HAP-1 (cell line): ENCODE measurements at regions not wholly inside any gene's neighbourhood (a gene's known extent, or its start where the extent isn't known, plus 50 kb on each side); places are given as distances from the start of the nearest gene placed in this dataset.
"Not testable (repeated sequence)": the region's sequence is repeated elsewhere in the genome, so short reads cannot be mapped to it uniquely, and the experiment has no call there.

ENCODE experiments used
- DNase-seq, 2 experiments: peaks; one replicate each; pipeline ENCODE4 v3.0.0-alpha.2; 2016 to 2020; ENCODE audit warnings: low spot score in 2 of 2
- H3K27me3 ChIP-seq: fragments of 250-450 bp; sonication (Bioruptor Pico); 2 replicates; pipeline ENCODE4 v1.5.1; 2020; ENCODE audit warnings: low read depth, mild to moderate bottlenecking, moderate library complexity
- H3K36me3 ChIP-seq: fragments of 250-450 bp; sonication (Bioruptor Pico); replicated peaks from 2 replicates; pipeline ENCODE4 v1.5.1; 2020; ENCODE audit warnings: mild to moderate bottlenecking
- H3K4me1 ChIP-seq: fragments of 250-450 bp; sonication (Bioruptor Pico); 2 replicates; pipeline ENCODE4 v1.5.1; 2020; ENCODE audit warnings: mild to moderate bottlenecking
- H3K4me3 ChIP-seq: fragments of 250-450 bp; sonication (Bioruptor Pico); 2 replicates; pipeline ENCODE4 v1.5.1; 2020; ENCODE audit warnings: mild to moderate bottlenecking, moderate library complexity
- H3K9me3 ChIP-seq: fragments of 250-450 bp; sonication (Bioruptor Pico); 2 replicates; pipeline ENCODE4 v1.5.1; 2020; ENCODE audit warnings: mild to moderate bottlenecking, moderate library complexity
- in situ Hi-C: fragments of 300-500 bp; cut with MboI; formaldehyde crosslinking; loops from 3 replicates; pipeline ENCODE4 v1.14.3; 2020; ENCODE audit warnings: low sequenced_read_pairs, inconsistent platforms, mixed read lengths

GRCh38 chr12:96112733-96113132 lies 77.3 kb upstream of the LTA4H start:
- no peak overlapping the region for H3K4me3 ChIP-seq
- H3K9me3 ChIP-seq: no peaks in the 10 kb centered on the region
- no peaks in the 10 kb centered on the region for H3K36me3 ChIP-seq
- in situ Hi-C loops: no loop called here
- no peaks in the 10 kb centered on the region for H3K4me1 ChIP-seq
- H3K27me3 ChIP-seq: no peaks in the 10 kb centered on the region
- DNase-seq: no peak

DNA sequence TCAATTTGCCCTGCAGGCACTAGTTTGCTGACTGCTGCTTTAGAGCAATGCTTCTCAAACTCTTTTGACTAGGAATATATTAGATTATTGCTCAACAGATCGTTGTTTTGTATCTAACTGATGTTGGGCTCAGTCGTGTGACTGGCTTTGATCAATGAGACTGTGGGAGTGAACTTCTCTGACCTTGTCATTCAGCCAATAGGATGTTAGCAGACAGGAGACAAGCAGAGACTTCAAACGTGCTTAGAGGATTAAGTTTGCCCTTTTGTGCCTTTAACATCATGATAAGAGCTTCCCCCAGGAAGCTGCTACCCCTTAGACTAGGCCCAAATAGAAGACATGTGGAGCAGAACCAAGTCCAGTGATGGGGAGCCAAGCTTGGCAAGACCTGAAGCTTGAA lies 76.7 kb upstream of the ELK3 start:
- no peak for DNase-seq
- in situ Hi-C loops: no loop called here
- Histone ChIP-seq H3K36me3 (no peaks in the 10 kb centered on the region), H3K27me3 (no peaks in the 10 kb centered on the region), H3K9me3 (no peaks in the 10 kb centered on the region), H3K4me3 (no peak overlapping the region), H3K4me1 (no peaks in the 10 kb centered on the region)

- Histone ChIP-seq H3K9me3 (no peaks in the 10 kb centered on the region), H3K36me3 (no peaks in the 10 kb centered on the region), H3K4me1 (no peaks in the 10 kb centered on the region), H3K4me3 (no peak overlapping the region), H3K27me3 (no peaks in the 10 kb centered on the region)
- no peak for DNase-seq
- in situ Hi-C loops: no loop called here
Observed at GRCh38 chr12:96120359-96121100, 73.6 kb upstream of the ELK3 start.

- Histone ChIP-seq H3K4me3 (no peak overlapping the region), H3K36me3 (no peaks in the 10 kb centered on the region), H3K9me3 (no peaks in the 10 kb centered on the region), H3K27me3 (no peaks in the 10 kb centered on the region), H3K4me1 (no peaks in the 10 kb centered on the region)
- in situ Hi-C loops: no loop called here
- no peak for DNase-seq
Observed at GRCh38 chr12:96121271-96121711, 72.9 kb upstream of the ELK3 start.

DNA sequence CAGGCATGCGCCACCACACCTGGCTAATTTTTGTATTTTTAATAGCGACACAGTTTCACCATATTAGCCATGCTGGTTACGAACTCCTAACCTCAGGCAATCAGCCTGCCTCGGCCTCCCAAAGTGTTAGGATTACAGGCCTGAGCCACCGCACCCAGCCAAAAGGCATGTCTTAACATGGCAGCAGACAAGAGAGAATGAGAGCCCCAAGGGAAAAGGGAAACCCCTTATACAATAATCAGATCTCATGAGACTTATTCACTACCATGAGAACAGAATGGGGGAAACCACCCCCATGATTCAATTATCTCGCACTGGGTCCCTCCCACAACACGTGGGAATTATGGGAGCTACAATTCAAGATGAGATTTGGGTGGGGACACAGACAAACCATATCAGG lies 65.9 kb upstream of the ELK3 start:
- H3K9me3 ChIP-seq, H3K27me3 ChIP-seq, H3K4me1 ChIP-seq, in situ Hi-C loops, DNase-seq, H3K36me3 ChIP-seq, H3K4me3 ChIP-seq: not testable (repeated sequence)

GRCh38 chr12:96130396-96131059 lies 63.6 kb upstream of the ELK3 start:
- Histone ChIP-seq H3K9me3 (no peaks in the 10 kb centered on the region), H3K27me3 (no peaks in the 10 kb centered on the region), H3K36me3 (no peaks in the 10 kb centered on the region), H3K4me3 (no peak overlapping the region), H3K4me1 (no peaks in the 10 kb centered on the region)
- in situ Hi-C loops: no loop called here
- DNase-seq: no peak

DNA sequence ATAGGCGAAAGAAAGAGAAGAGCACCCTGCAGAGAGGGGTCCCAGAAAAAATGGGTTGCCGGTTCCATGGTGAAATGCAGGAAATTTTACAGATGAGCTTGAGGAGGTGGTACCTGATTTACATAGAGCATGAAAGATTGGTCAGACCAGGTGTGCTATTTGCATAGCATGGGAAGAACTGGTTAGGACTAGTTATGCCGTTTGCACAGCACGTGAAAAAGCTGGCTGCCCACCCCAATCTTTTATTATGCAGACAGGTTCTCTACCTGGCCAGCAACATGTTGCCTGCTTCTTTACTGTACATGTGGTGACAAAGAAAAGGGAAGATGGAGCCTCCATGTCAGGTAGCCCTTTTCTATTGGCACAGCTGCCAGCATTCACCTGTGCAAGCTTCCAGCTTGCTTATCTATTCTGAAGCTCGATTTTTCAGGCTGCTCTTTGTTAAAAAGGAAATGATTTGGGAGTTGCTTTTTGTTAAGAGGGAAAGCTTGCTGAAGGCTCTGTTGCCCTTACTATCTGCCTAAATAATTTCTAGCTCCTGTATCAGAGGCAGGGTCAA lies 62.9 kb upstream of the ELK3 start:
- no peaks in the 10 kb centered on the region for H3K36me3 ChIP-seq
- in situ Hi-C loops: no loop called here
- no peaks in the 10 kb centered on the region for H3K4me1 ChIP-seq
- no peaks in the 10 kb centered on the region for H3K27me3 ChIP-seq
- no peaks in the 10 kb centered on the region for H3K9me3 ChIP-seq
- no peak overlapping the region for H3K4me3 ChIP-seq
- DNase-seq: no peak

GRCh38 chr12:96132819-96133218 lies 61.4 kb upstream of the ELK3 start:
- no peak overlapping the region for H3K4me3 ChIP-seq
- H3K27me3 ChIP-seq: no peaks in the 10 kb centered on the region
- no peak for DNase-seq
- no peaks in the 10 kb centered on the region for H3K4me1 ChIP-seq
- in situ Hi-C loops: no loop called here
- H3K36me3 ChIP-seq: no peaks in the 10 kb centered on the region
- H3K9me3 ChIP-seq: no peaks in the 10 kb centered on the region

DNA sequence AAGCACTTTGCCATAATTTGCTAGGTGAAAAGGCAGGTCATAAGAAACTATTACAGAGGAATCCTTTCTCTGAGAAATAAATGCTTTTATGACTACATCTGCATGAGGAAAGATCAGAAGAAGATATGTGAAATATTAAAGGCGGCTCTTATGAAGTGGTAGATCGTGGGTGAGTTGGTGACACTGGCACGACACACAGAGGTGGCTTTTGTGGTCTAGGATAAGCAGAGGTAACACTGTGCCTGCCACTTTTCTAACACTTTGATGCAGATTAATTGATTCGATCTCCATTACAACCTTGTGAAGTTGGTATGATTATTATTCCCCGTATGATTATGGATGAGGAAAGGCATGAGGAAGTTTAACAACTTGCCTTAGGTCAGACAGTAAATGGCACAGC lies 60.0 kb upstream of the ELK3 start:
- in situ Hi-C loops: no loop called here

GRCh38 chr12:96136161-96136560 lies 58.0 kb upstream of the ELK3 start:
- Histone ChIP-seq H3K4me1 (no peaks in the 10 kb centered on the region), H3K4me3 (no peak overlapping the region), H3K27me3 (no peaks in the 10 kb centered on the region), H3K36me3 (no peaks in the 10 kb centered on the region), H3K9me3 (no peaks in the 10 kb centered on the region)
- in situ Hi-C loops: no loop called here
- DNase-seq: no peak

More for the DNA sequence above, 60.0 kb upstream of the ELK3 start:
- Histone ChIP-seq H3K36me3 (no peaks in the 10 kb centered on the region), H3K27me3 (no peaks in the 10 kb centered on the region), H3K4me3 (no peak overlapping the region), H3K4me1 (no peaks in the 10 kb centered on the region), H3K9me3 (no peaks in the 10 kb centered on the region)
- no peak for DNase-seq

- H3K4me1 ChIP-seq: no peaks in the 10 kb centered on the region
- H3K36me3 ChIP-seq: no peaks in the 10 kb centered on the region
- DNase-seq: no peak
- H3K4me3 ChIP-seq: no peak overlapping the region
- no peaks in the 10 kb centered on the region for H3K9me3 ChIP-seq
- no peaks in the 10 kb centered on the region for H3K27me3 ChIP-seq
- in situ Hi-C loops: no loop called here
Observed at GRCh38 chr12:96136725-96137378, 57.3 kb upstream of the ELK3 start.

- in situ Hi-C loops: no loop called here
- H3K4me1 ChIP-seq: no peaks in the 10 kb centered on the region
- H3K27me3 ChIP-seq: 0 out of 2 replicates have a peak, but pooled peaks cover 3% of the 10 kb centered on the region
- no peak overlapping the region for H3K4me3 ChIP-seq
- no peak for DNase-seq
- H3K36me3 ChIP-seq: no peaks in the 10 kb centered on the region
- no peaks in the 10 kb centered on the region for H3K9me3 ChIP-seq
Observed at GRCh38 chr12:96140174-96140573, 54.0 kb upstream of the ELK3 start.

DNA sequence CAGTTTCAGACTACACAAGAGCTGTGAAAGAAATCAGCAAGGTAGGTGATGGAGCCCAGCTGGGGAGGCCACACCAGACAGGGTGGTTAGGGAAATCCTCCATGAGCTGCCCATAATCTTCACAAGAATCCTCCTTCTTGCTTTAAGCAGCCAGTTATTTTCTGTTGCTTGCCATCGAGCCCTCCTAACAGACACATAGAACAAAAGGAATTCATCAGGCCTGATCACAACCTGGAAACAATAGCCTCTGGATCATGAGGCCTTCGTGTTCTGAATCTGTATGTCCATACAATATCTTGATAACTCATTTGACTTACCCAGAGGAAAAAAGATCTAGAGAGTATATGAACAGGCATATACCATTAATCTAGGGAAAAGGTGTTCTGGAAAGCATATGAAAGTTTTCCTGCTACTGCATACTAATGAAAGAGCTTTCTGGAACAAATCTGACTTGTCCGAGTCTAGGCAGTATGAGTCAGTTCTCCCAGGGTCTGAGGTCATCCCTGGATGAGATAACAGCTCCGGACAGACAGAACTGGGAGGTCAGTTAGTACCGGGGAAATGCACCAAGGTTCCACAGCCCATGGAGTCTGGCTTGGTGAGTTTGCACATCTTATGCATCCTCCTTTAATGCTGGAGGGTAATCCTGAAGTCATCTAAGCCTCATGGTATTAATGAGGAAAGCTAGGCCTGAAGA lies 52.8 kb upstream of the ELK3 start:
- no peaks in the 10 kb centered on the region for H3K36me3 ChIP-seq
- no peak overlapping the region for H3K4me3 ChIP-seq
- DNase-seq: no peak
- in situ Hi-C loops: no loop called here
- H3K27me3 ChIP-seq: 0 out of 2 replicates have a peak, but pooled peaks cover 3% of the 10 kb centered on the region
- no peaks in the 10 kb centered on the region for H3K4me1 ChIP-seq
- H3K9me3 ChIP-seq: no peaks in the 10 kb centered on the region
